Upper lobe of left lung (tissue), 6 donors: ENCODE measurements at regions not wholly inside any gene's neighbourhood (a gene's known extent, or its start where the extent isn't known, plus 50 kb on each side); places are given as distances from the start of the nearest gene placed in this dataset.

Experiments
- ATAC-seq, 2 donors: fragments of 200-7000 bp; cut with Tn5 transposase; one replicate each; pipeline ENCODE4 v1.9.1; 2022; ENCODE audit warnings: mild to moderate bottlenecking in 2 of 2, moderate library complexity in 2 of 2; ENCODE audit not compliant: low FRiP score in 2 of 2
- DNase-seq, 2 donors: peaks; one replicate each; pipeline ENCODE4 v3.0.0-alpha.2; 2019 to 2020
- H3K27ac ChIP-seq, 4 donors: fragments of 200-600 bp; sonication (generic); one replicate each; pipeline ENCODE4 v1.5.1; 2016 to 2019
- H3K27me3 ChIP-seq, 4 donors: fragments of 200-600 bp; sonication (generic); one replicate each; pipeline ENCODE4 v1.5.1; 2017 to 2019
- H3K36me3 ChIP-seq, 4 donors: fragments of 200-600 bp; sonication (generic); one replicate each; pipeline ENCODE4 v1.5.1; 2016 to 2019
- H3K4me1 ChIP-seq, 4 donors: fragments of 200-600 bp; sonication (generic); one replicate each; pipeline ENCODE4 v1.5.1; 2018 to 2019
- H3K4me3 ChIP-seq, 4 donors: fragments of 200-600 bp; sonication (generic); one replicate each; pipeline ENCODE4 v1.5.1; 2017 to 2019; ENCODE audit warnings: mild to moderate bottlenecking in 2 of 4, moderate library complexity in 1 of 4
- H3K9me3 ChIP-seq, 4 donors: fragments of 200-600 bp; sonication (generic); one replicate each; pipeline ENCODE4 v1.5.1; 2018 to 2019
- EP300 ChIP-seq, 4 donors: sonication (generic); formaldehyde crosslinking; IDR thresholded peaks; one replicate each; pipeline ENCODE4 v1.5.1; 2017; ENCODE audit warnings: antibody characterized with exemption in 4 of 4, control low read depth in 2 of 4
- POLR2A ChIP-seq, 4 donors: fragments of 450-650 bp; IDR thresholded peaks; one replicate each; pipeline ENCODE4 v1.5.1; 2016 to 2017; ENCODE audit warnings: antibody characterized with exemption in 4 of 4, mild to moderate bottlenecking in 2 of 4
- POLR2AphosphoS5 ChIP-seq, 2 donors: sonication (generic); formaldehyde crosslinking; IDR thresholded peaks; one replicate each; pipeline ENCODE4 v1.5.1; 2017; ENCODE audit warnings: antibody characterized with exemption in 2 of 2
- WGBS, 2 donors: methylation state at CpG; one replicate each; pipeline ENCODE4 v1.1.5; 2017 to 2018; 5-methylcytosine and 5-hydroxymethylcytosine counted together
- TF ChIP-seq, protein P1 (sequence below), 6 experiments: fragments of 450-650 bp in 4 of 6; fragments of 200-600 bp in 2 of 6; sonication (generic) in 2 of 6; IDR thresholded peaks; one replicate each; pipeline ENCODE4 v1.5.1; 2016 to 2019; ENCODE audit warnings: antibody characterized with exemption in 6 of 6
- donor health status: DM: no; HTN: no; CAD: no; lungs with moderate emphysema.
- donor health status: DM: no; HTN: yes; CAD: no; lungs with severe emphysema.

DNA sequence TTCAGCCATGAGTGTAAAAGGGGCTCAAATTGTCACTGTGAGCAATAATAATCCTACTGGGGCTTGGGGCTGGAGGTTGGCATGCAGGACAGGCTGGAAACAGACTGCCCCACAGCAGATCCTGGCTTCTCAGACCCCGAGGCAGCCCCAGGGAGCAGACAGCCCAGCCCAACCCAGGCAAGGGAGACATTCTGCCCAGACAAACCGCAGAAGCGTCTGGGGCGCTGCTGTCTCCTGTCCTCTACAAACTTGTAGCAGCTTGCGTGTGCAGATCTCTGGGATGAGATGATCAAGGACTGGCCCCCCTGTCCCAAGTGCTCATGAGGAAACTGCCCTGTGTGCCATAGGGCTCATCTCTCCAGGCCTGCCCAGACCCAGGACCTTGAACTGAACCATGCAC, 84.6 kb downstream of the MAFB start:
- TF ChIP-seq POLR2A (IDR thresholded peaks at IDR 0.05), result no peak
- TF ChIP-seq POLR2AphosphoS5 (IDR thresholded peaks at IDR 0.05), result no peak
- TF ChIP-seq, protein P1, sequence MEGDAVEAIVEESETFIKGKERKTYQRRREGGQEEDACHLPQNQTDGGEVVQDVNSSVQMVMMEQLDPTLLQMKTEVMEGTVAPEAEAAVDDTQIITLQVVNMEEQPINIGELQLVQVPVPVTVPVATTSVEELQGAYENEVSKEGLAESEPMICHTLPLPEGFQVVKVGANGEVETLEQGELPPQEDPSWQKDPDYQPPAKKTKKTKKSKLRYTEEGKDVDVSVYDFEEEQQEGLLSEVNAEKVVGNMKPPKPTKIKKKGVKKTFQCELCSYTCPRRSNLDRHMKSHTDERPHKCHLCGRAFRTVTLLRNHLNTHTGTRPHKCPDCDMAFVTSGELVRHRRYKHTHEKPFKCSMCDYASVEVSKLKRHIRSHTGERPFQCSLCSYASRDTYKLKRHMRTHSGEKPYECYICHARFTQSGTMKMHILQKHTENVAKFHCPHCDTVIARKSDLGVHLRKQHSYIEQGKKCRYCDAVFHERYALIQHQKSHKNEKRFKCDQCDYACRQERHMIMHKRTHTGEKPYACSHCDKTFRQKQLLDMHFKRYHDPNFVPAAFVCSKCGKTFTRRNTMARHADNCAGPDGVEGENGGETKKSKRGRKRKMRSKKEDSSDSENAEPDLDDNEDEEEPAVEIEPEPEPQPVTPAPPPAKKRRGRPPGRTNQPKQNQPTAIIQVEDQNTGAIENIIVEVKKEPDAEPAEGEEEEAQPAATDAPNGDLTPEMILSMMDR (IDR thresholded peaks at IDR 0.05), result no peak
- no peak for TF ChIP-seq EP300 (IDR thresholded peaks at IDR 0.05)
- no peak for ATAC-seq
- H3K4me1 ChIP-seq, result no peaks in the 10 kb centered on the region
- 85 to 92% methylated on average over 2 to 3 of the region's 5 CpGs for WGBS, 2 donors
- peaks cover 0 to 3% (median 1%) of the 10 kb centered on the region in 4 donors for H3K9me3 ChIP-seq
- no peak overlapping the region for H3K4me3 ChIP-seq
- no peaks in the 10 kb centered on the region for H3K27me3 ChIP-seq
- H3K36me3 ChIP-seq, result no peaks in the 10 kb centered on the region
- DNase-seq, result peak in 1 of 2 donors; percentile 18
- no peak overlapping the region for H3K27ac ChIP-seq

- H3K4me1 ChIP-seq, result no peaks in the 10 kb centered on the region
- no peak for DNase-seq
- ATAC-seq, result no peak
- H3K27ac ChIP-seq, result no peak overlapping the region
- TF ChIP-seq POLR2AphosphoS5 (IDR thresholded peaks at IDR 0.05) (no peak), EP300 (IDR thresholded peaks at IDR 0.05) (no peak), POLR2A (IDR thresholded peaks at IDR 0.05) (no peak)
- TF ChIP-seq, protein P1 (IDR thresholded peaks at IDR 0.05), result no peak
- no peak overlapping the region for H3K4me3 ChIP-seq
- H3K9me3 ChIP-seq, result peaks cover 0 to 7% (median 2%) of the 10 kb centered on the region in 4 donors
- WGBS, 2 donors, result 83 to 91% methylated on average over 3 of the region's 3 CpGs
- no peaks in the 10 kb centered on the region for H3K27me3 ChIP-seq
- no peaks in the 10 kb centered on the region for H3K36me3 ChIP-seq
Observed at GRCh38 chr20:40603057-40603651, 85.9 kb downstream of the MAFB start.

GRCh38 chr20:40602381-40602780, 86.7 kb downstream of the MAFB start:
- TF ChIP-seq POLR2AphosphoS5 (IDR thresholded peaks at IDR 0.05) (no peak), EP300 (IDR thresholded peaks at IDR 0.05) (no peak), POLR2A (IDR thresholded peaks at IDR 0.05) (no peak)
- TF ChIP-seq, protein P1 (IDR thresholded peaks at IDR 0.05), result no peak
- ATAC-seq, result no peak

DNA sequence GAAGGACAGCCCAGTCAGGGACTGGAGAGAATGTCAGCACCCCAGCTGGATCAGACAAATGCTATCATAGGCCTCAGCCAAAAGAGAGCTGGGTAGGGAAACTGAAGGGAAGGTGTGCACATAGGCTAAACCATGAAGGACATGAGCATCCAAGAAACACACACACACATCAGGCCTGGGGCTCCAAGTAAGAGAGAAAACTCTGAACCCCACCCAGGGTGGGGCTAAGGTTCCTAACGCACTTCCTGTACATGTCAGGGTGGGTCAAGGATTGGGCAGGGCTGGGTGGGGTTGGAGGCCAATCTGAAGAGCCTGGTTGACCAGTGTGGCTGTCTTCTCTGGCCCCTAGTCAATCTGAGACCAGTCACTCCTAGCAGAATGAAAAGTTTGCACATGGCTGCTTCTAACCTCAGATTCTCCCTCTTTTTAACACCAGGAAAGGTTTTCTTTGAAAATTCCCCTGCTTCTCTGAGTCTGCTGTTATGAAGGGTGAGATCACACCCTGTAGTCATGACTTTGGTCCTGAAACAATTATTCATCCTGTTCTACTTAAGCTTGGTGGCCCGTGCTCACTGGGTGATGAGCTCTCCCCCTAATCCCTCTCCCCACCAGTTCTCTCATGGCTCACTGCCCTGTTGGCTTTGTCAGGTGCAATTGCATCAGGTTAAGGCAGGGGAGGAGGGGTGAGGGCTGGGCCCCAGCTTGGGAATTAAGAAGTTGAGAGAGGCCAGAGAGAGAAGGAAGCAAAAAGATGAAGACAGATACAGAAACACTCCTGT, 88.4 kb downstream of the MAFB start:
- WGBS, 2 donors, result 54 to 82% methylated on average over 2 of the region's 2 CpGs
- DNase-seq (no peak), ATAC-seq (no peak)
- H3K4me3 ChIP-seq, result no peak overlapping the region
- no peaks in the 10 kb centered on the region for H3K4me1 ChIP-seq
- no peak for TF ChIP-seq POLR2A (IDR thresholded peaks at IDR 0.05)
- no peak for TF ChIP-seq POLR2AphosphoS5 (IDR thresholded peaks at IDR 0.05)
- TF ChIP-seq, protein P1 (IDR thresholded peaks at IDR 0.05), result no peak
- no peak for TF ChIP-seq EP300 (IDR thresholded peaks at IDR 0.05)
- H3K27me3 ChIP-seq, result no peaks in the 10 kb centered on the region
- H3K9me3 ChIP-seq, result peaks cover 0 to 7% (median 2%) of the 10 kb centered on the region in 4 donors
- H3K27ac ChIP-seq, result no peak overlapping the region
- no peaks in the 10 kb centered on the region for H3K36me3 ChIP-seq

More at GRCh38 chr20:40602381-40602780, 86.7 kb downstream of the MAFB start:
- no peak for DNase-seq
- Histone ChIP-seq H3K4me1 (no peaks in the 10 kb centered on the region), H3K4me3 (no peak overlapping the region), H3K36me3 (no peaks in the 10 kb centered on the region), H3K9me3 (peaks cover 0 to 7% (median 2%) of the 10 kb centered on the region in 4 donors), H3K27me3 (no peaks in the 10 kb centered on the region), H3K27ac (no peak overlapping the region)
- 75 to 80% methylated on average over 1 of the region's 1 CpG for WGBS, 2 donors
